COR-L47 (cell line): ENCODE measurements at regions not wholly inside any gene's neighbourhood (a gene's known extent, or its start where the extent isn't known, plus 50 kb on each side); places are given as distances from the start of the nearest gene placed in this dataset.
"Not testable (repeated sequence)": the region's sequence is repeated elsewhere in the genome, so short reads cannot be mapped to it uniquely, and the experiment has no call there.

Source experiments
- DNase-seq: peaks from one replicate; lab custom pipeline; 2025; lab: John Stamatoyannopoulos, UW

GRCh38 chr22:45061332-45061731, 51.5 kb upstream of the PHF21B start:
- no peak for DNase-seq

GRCh38 chr22:45064313-45065278, 54.8 kb upstream of the PHF21B start:
- DNase-seq, result no peak

GRCh38 chr22:45065726-45066125, 55.9 kb upstream of the PHF21B start:
- no peak for DNase-seq

GRCh38 chr22:45067731-45068130, 57.9 kb upstream of the PHF21B start:
- no peak for DNase-seq

- no peak for DNase-seq
Measured at GRCh38 chr22:45069925-45070324, 60.1 kb upstream of the PHF21B start.

GRCh38 chr22:45071618-45072017, 61.8 kb upstream of the PHF21B start:
- no peak for DNase-seq

GRCh38 chr22:45072322-45072903, 62.6 kb upstream of the PHF21B start:
- no peak for DNase-seq

- DNase-seq, result peak; percentile 47
Measured at GRCh38 chr22:45073064-45073463, 63.3 kb upstream of the PHF21B start.

GRCh38 chr22:45077286-45077685, 67.5 kb upstream of the PHF21B start:
- no peak for DNase-seq

- DNase-seq, result no peak
Measured at GRCh38 chr22:45077826-45078334, 68.1 kb upstream of the PHF21B start.

- DNase-seq, result no peak
Measured at GRCh38 chr22:45082795-45083194, 73.0 kb upstream of the PHF21B start.

GRCh38 chr22:45083659-45084305, 74.0 kb upstream of the PHF21B start:
- DNase-seq, result no peak

GRCh38 chr22:45084400-45084920, 74.7 kb upstream of the PHF21B start:
- no peak for DNase-seq

GRCh38 chr22:45087802-45088201, 75.9 kb upstream of the NUP50 start:
- no peak for DNase-seq

- no peak for DNase-seq
Measured at GRCh38 chr22:45088576-45088975, 75.1 kb upstream of the NUP50 start.

GRCh38 chr22:45090497-45090910, 73.2 kb upstream of the NUP50 start:
- no peak for DNase-seq

- no peak for DNase-seq
Measured at GRCh38 chr22:45091254-45091854, 72.4 kb upstream of the NUP50 start.

- not testable (repeated sequence) for DNase-seq
Measured at GRCh38 chr22:45091875-45092274, 71.8 kb upstream of the NUP50 start.

GRCh38 chr22:45092644-45093043, 71.1 kb upstream of the NUP50 start:
- no peak for DNase-seq

GRCh38 chr22:45093609-45094008, 70.1 kb upstream of the NUP50 start:
- DNase-seq, result no peak

GRCh38 chr22:45094081-45094720, 69.5 kb upstream of the NUP50 start:
- no peak for DNase-seq
